K562 (cell line): ENCODE measurements at regions not wholly inside any gene's neighbourhood (a gene's known extent, or its start where the extent isn't known, plus 50 kb on each side); places are given as distances from the start of the nearest gene placed in this dataset.

ENCODE experiments used
- ATAC-seq: fragments of 200-7000 bp; cut with Tn5 transposase; 3 replicates; pipeline ENCODE4 v1.9.1; 2020; ENCODE audit warnings: moderate library complexity
- BruUV-seq: library from RNA; stranded (reverse); fragments of 400-500 nt; replicated peaks from 2 replicates; lab custom pipeline; 2021; lab: Mats Ljungman, UMichigan
- CTCF ChIA-PET: fragments of 300-600 bp; formaldehyde crosslinking; extraction: SDS; loops from one replicate; lab custom pipeline; 2021; ENCODE audit warnings: low intra/inter-chr PET ratio; lab: Yijun Ruan, JAX
- POLR2A ChIA-PET: fragments of 300-600, 350-650 bp; sonication (Branson Sonifier 250); formaldehyde crosslinking; extraction: SDS; loops from one replicate; lab custom pipeline; 2021; ENCODE audit warnings: antibody characterized with exemption, inconsistent platforms; lab: Yijun Ruan, JAX
- DNase-seq, 4 experiments: peaks; one replicate each; pipeline versions ENCODE4 v3.0.0 to v3.0.0-alpha.2; 2011 to 2018; ENCODE audit warnings: low spot score in 3 of 4, mixed read lengths in 3 of 4; ENCODE audit errors: extremely low read depth in 1 of 4
- FAIRE-seq: peaks from 2 replicates; lab custom pipeline; 2011; peaks lifted over from hg19 to GRCh38; lab: Jason Lieb, UNC
- H2AFZ ChIP-seq: 2 replicates; pipeline ENCODE4 v1.6.0; 2011; ENCODE audit warnings: low read depth, low read length, control low read depth, inconsistent platforms
- H3K27ac ChIP-seq: fragments of 200-600 bp; 3 replicates; pipeline ENCODE4 v1.8.0; 2011; ENCODE audit warnings: low read depth, mild to moderate bottlenecking, control low read depth, inconsistent platforms, low read length, moderate library complexity, mixed read lengths; ENCODE audit errors: extremely low read depth
- H3K27me3 ChIP-seq, 2 experiments: fragments of 300-600 bp in 1 of 2; 2 replicates in 1 of 2; 3 replicates in 1 of 2; pipeline versions ENCODE4 v1.6.0 to v1.8.0; 2011; ENCODE audit warnings: inconsistent platforms in 2 of 2, low read length in 2 of 2, mild to moderate bottlenecking in 1 of 2, mixed read lengths in 1 of 2, moderate library complexity in 1 of 2; ENCODE audit not compliant: control insufficient read depth in 2 of 2, insufficient read depth in 2 of 2
- H3K36me3 ChIP-seq: fragments of 300-600 bp; 3 replicates; pipeline ENCODE4 v1.8.0; 2011; ENCODE audit warnings: mild to moderate bottlenecking, low read length, inconsistent platforms; ENCODE audit not compliant: control insufficient read depth, insufficient read depth
- H3K4me1 ChIP-seq, 2 experiments: fragments of 200-600 bp in 1 of 2; replicated peaks in 1 of 2; 2 replicates in 1 of 2; 3 replicates in 1 of 2; pipeline versions ENCODE4 v1.5.1 to v1.8.0; 2011; ENCODE audit warnings: inconsistent platforms in 2 of 2, low read length in 2 of 2, mild to moderate bottlenecking in 1 of 2, mixed read lengths in 1 of 2, moderate library complexity in 1 of 2; ENCODE audit not compliant: control insufficient read depth in 2 of 2, insufficient read depth in 2 of 2
- H3K4me2 ChIP-seq: 2 replicates; pipeline ENCODE4 v1.6.1; 2011; ENCODE audit warnings: low read length, control low read depth, inconsistent platforms, mixed read lengths; ENCODE audit not compliant: insufficient read depth
- H3K4me3 ChIP-seq: fragments of 200-600 bp; sonication (generic), shearing (Covaris generic); 2 replicates; pipeline ENCODE4 v1.5.1; 2016; ENCODE audit warnings: control low read depth, inconsistent platforms
- H3K79me2 ChIP-seq: fragments of 200-600 bp; 3 replicates; pipeline ENCODE4 v1.8.0; 2011; ENCODE audit warnings: low read length, inconsistent platforms; ENCODE audit not compliant: control insufficient read depth, insufficient read depth
- H3K9ac ChIP-seq, 2 experiments: 2 replicates each; pipeline versions ENCODE4 v1.6.0 to v1.6.1; 2011; ENCODE audit warnings: low read depth in 2 of 2, low read length in 2 of 2, control low read depth in 1 of 2, inconsistent platforms in 1 of 2, mild to moderate bottlenecking in 1 of 2, mixed read lengths in 1 of 2; ENCODE audit not compliant: insufficient read depth in 1 of 2
- H3K9me1 ChIP-seq: one replicate; pipeline ENCODE4 v1.6.0; 2011; ENCODE audit warnings: inconsistent platforms, mild to moderate bottlenecking, low read length, moderate library complexity; ENCODE audit not compliant: control insufficient read depth, insufficient read depth
- H3K9me3 ChIP-seq: replicated peaks from 2 replicates; pipeline ENCODE4 v1.5.1; 2011; ENCODE audit warnings: low read depth, low read length, inconsistent platforms; ENCODE audit not compliant: control insufficient read depth, insufficient read depth
- H4K20me1 ChIP-seq: replicated peaks from 2 replicates; pipeline ENCODE4 v1.6.1; 2011; ENCODE audit warnings: low read length, inconsistent platforms, mixed read lengths; ENCODE audit not compliant: control insufficient read depth, insufficient read depth
- DDX20 ChIP-seq: fragments of 450-650 bp; IDR thresholded peaks from 2 replicates; pipeline ENCODE4 v1.6.1; 2016; ENCODE audit warnings: missing genetic modification characterization, low read depth, mild to moderate bottlenecking, missing compliant biosample characterization, moderate library complexity
- DMBX1 ChIP-seq: fragments of 250-450 bp; sonication (Bioruptor Pico); IDR thresholded peaks from 2 replicates; pipeline ENCODE4 v1.8.0; 2022; ENCODE audit warnings: inconsistent platforms, mild to moderate bottlenecking, moderate library complexity, borderline replicate concordance
- MYNN ChIP-seq, 2 experiments: sonication (generic); formaldehyde crosslinking in 1 of 2; IDR thresholded peaks; 2 replicates each; pipeline versions ENCODE4 v1.5.0 to v1.6.1; 2016 to 2020; ENCODE audit warnings: antibody characterized with exemption in 1 of 2, missing genetic modification reagents in 1 of 2
- NR2C2 ChIP-seq, 2 experiments: fragments of 200-800 bp in 1 of 2; sonication (Bioruptor generic) in 1 of 2; sonication (generic) in 1 of 2; formaldehyde crosslinking in 1 of 2; IDR thresholded peaks; 2 replicates each; pipeline versions ENCODE4 v1.6.1 to v1.8.0; 2016 to 2022; ENCODE audit warnings: mild to moderate bottlenecking in 1 of 2, missing compliant biosample characterization in 1 of 2, missing genetic modification characterization in 1 of 2, missing genetic modification reagents in 1 of 2
- TAL1 ChIP-seq: fragments of 450-650 bp; IDR thresholded peaks from 2 replicates; pipeline ENCODE4 v1.6.1; 2016; ENCODE audit warnings: mild to moderate bottlenecking
- ZBTB7A ChIP-seq: IDR thresholded peaks from 2 replicates; pipeline ENCODE4 v1.6.1; 2011; ENCODE audit warnings: low read depth, mild to moderate bottlenecking, low read length, moderate library complexity, borderline replicate concordance; ENCODE audit not compliant: control insufficient read depth
- ZNF354B ChIP-seq: fragments of 250-450 bp; sonication (Bioruptor Pico); IDR thresholded peaks from 2 replicates; pipeline ENCODE4 v1.4.0; 2020
- ZNF436 ChIP-seq: fragments of 250-450, 450-650 bp; sonication (Bioruptor Pico); formaldehyde crosslinking; IDR thresholded peaks from 2 replicates; pipeline ENCODE4 v1.7.0; 2020; ENCODE audit warnings: mild to moderate bottlenecking
- ZNF77 ChIP-seq: fragments of 250-450 bp; sonication (Bioruptor Pico); IDR thresholded peaks from 2 replicates; pipeline ENCODE4 v1.5.0; 2020
- WGBS: fragments of 100-300 bp; shearing (Covaris generic); methylation state at CpG from one replicate; pipeline ENCODE4 v1.1.6; 2016; ENCODE audit warnings: low coverage, mixed read lengths; ENCODE audit not compliant: insufficient coverage; ENCODE audit errors: missing lambda C conversion rate; 5-methylcytosine and 5-hydroxymethylcytosine counted together
- in situ Hi-C: fragments of 300-500 bp; cut with MboI; formaldehyde crosslinking; loops from 4 replicates; pipeline ENCODE4 v1.15.0; 2018; ENCODE audit warnings: inconsistent platforms, mixed read lengths
- intact Hi-C: fragments of 100-400 bp; cut with micrococcal nuclease; formaldehyde crosslinking; loops from 2 replicates; pipeline ENCODE4 v1.14.2; 2022
- TF ChIP-seq, protein P1 (sequence below): sonication (generic); formaldehyde crosslinking; IDR thresholded peaks from 2 replicates; pipeline ENCODE4 v1.8.1; 2023; ENCODE audit warnings: missing genetic modification reagents, mild to moderate bottlenecking, borderline replicate concordance

DNA sequence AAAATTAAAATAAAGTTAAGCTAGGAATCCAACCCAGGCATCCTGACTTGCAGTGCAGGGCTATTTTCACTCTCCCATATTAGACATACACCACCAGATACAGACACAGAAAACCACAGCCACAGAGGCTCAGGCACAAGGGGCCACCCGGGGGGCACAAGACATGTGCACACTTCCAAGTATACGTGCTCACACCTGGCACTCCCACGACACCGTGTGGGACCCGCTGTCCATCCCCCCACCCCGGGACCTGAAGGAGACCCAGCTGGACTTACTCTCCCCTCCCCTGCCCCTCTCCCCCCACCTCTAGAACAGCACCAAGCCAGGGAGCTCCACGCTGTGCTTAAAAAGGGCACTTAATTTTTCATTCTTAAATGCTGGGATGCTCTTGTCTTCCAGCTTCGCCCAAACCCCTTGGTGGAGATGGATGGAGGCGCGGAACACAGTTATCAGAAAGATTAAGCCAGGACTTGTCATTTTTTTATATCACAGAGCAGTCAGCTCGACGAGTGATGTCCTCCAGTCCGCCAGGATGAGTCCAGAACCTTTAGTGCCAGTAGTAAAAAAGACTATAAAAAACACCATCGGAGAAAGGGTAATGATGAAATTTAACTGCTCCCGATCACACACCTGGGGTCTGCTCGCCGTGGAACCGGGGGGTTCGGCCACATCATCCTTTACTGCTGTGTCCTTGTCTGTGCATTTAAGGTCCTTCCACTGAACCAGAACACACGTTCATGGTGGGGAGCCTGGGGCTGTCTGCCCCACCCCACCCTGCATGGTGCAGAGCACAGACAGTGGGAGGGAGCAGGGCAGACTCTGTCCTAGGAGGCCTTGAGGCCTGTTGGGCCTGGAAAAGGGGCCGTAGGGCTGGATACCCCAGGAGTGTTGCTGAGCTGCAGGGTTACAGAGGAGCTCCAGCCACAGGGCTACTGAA lies 73.3 kb upstream of the LHX1 start:
- 0 out of 2 replicates have a peak, but pooled peaks cover 10% of the 10 kb centered on the region for H4K20me1 ChIP-seq
- H3K4me2 ChIP-seq, result no peak overlapping the region
- H3K27ac ChIP-seq, result no peak overlapping the region
- intact Hi-C loops (no loop called here), in situ Hi-C loops (no loop called here)
- BruUV-seq, result no TSS peak
- peaks cover 0 to 35% of the 10 kb centered on the region in 2 experiments; a peak in 4 of 5 replicates for H3K27me3 ChIP-seq
- H3K4me1 ChIP-seq, result peaks cover 11 to 16% of the 10 kb centered on the region in 2 experiments; a peak in 4 of 5 replicates
- no peak overlapping the region for H2AFZ ChIP-seq
- no peaks in the 10 kb centered on the region for H3K36me3 ChIP-seq
- DNase-seq (no peak), ATAC-seq (no peak), FAIRE-seq (no peak)
- ChIA-PET POLR2A (interaction anchor here (0.6 to 0.7 kb wide), 2 partner anchors 38 to 244 kb away, joined by 4 to 5 read pairs; no protein-coding TSS in a partner anchor), CTCF (no interaction called here)
- no peaks in the 10 kb centered on the region for H3K9me3 ChIP-seq
- H3K4me3 ChIP-seq, result no peak overlapping the region
- no peak overlapping the region; a peak in 2 of 4 replicates for H3K9ac ChIP-seq
- 25% methylated on average over 20 of the region's 21 CpGs for WGBS
- peaks cover 7% of the 10 kb centered on the region for H3K9me1 ChIP-seq
- H3K79me2 ChIP-seq, result no peaks in the 10 kb centered on the region
- TF ChIP-seq, protein P1, sequence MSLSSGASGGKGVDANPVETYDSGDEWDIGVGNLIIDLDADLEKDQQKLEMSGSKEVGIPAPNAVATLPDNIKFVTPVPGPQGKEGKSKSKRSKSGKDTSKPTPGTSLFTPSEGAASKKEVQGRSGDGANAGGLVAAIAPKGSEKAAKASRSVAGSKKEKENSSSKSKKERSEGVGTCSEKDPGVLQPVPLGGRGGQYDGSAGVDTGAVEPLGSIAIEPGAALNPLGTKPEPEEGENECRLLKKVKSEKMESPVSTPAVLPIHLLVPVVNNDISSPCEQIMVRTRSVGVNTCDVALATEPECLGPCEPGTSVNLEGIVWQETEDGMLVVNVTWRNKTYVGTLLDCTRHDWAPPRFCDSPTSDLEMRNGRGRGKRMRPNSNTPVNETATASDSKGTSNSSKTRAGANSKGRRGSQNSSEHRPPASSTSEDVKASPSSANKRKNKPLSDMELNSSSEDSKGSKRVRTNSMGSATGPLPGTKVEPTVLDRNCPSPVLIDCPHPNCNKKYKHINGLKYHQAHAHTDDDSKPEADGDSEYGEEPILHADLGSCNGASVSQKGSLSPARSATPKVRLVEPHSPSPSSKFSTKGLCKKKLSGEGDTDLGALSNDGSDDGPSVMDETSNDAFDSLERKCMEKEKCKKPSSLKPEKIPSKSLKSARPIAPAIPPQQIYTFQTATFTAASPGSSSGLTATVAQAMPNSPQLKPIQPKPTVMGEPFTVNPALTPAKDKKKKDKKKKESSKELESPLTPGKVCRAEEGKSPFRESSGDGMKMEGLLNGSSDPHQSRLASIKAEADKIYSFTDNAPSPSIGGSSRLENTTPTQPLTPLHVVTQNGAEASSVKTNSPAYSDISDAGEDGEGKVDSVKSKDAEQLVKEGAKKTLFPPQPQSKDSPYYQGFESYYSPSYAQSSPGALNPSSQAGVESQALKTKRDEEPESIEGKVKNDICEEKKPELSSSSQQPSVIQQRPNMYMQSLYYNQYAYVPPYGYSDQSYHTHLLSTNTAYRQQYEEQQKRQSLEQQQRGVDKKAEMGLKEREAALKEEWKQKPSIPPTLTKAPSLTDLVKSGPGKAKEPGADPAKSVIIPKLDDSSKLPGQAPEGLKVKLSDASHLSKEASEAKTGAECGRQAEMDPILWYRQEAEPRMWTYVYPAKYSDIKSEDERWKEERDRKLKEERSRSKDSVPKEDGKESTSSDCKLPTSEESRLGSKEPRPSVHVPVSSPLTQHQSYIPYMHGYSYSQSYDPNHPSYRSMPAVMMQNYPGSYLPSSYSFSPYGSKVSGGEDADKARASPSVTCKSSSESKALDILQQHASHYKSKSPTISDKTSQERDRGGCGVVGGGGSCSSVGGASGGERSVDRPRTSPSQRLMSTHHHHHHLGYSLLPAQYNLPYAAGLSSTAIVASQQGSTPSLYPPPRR (CRISPR knock-in tag), result no peak
- no peak for TF ChIP-seq MYNN (IDR thresholded peaks at IDR 0.05)
- TF ChIP-seq MYNN (CRISPR knock-in tag; IDR thresholded peaks at IDR 0.05), result no peak
- no peak for TF ChIP-seq ZBTB7A
- TF ChIP-seq NR2C2 (CRISPR knock-in tag; IDR thresholded peaks at IDR 0.05), result no peak
- TF ChIP-seq NR2C2 (tag; IDR thresholded peaks at IDR 0.05), result no peak
- no peak for TF ChIP-seq DDX20
- no peak for TF ChIP-seq ZNF354B
- TF ChIP-seq ZNF436 (CRISPR knock-in tag), result no peak
- no peak for TF ChIP-seq TAL1
- no peak for TF ChIP-seq ZNF77
- no peak for TF ChIP-seq DMBX1 (CRISPR knock-in tag)
